Pancreas (tissue), 10 donors: ENCODE measurements at regions not wholly inside any gene's neighbourhood (a gene's known extent, or its start where the extent isn't known, plus 50 kb on each side); places are given as distances from the start of the nearest gene placed in this dataset.
"Not testable (repeated sequence)": the region's sequence is repeated elsewhere in the genome, so short reads cannot be mapped to it uniquely, and the experiment has no call there.

ENCODE experiments used
- ATAC-seq, 4 donors: fragments of 200-7000 bp; cut with Tn5 transposase; one replicate each; pipeline versions ENCODE4 v1.8.0 to v1.9.1; 2020; ENCODE audit warnings: mild to moderate bottlenecking in 4 of 4, moderate library complexity in 4 of 4
- DNase-seq, 6 donors: peaks; one replicate each; pipeline ENCODE4 v3.0.0-alpha.2; 2020
- FAIRE-seq: peaks from 2 replicates; lab custom pipeline; 2012; peaks lifted over from hg19 to GRCh38; lab: Jason Lieb, UNC
- H3K27ac ChIP-seq, 4 donors: fragments of 200-600 bp; sonication (generic); 1 replicate in 3 of 4; 2 replicates in 1 of 4; pipeline versions ENCODE4 v1.5.0 to v1.8.0; 2020
- H3K27me3 ChIP-seq, 4 donors: fragments of 200-600 bp; one replicate each; pipeline ENCODE4 v1.8.0; 2021
- H3K36me3 ChIP-seq, 3 donors: fragments of 200-600 bp; sonication (generic) in 1 of 3; one replicate each; pipeline versions ENCODE4 v1.5.0 to v1.8.0; 2020 to 2021
- H3K4me1 ChIP-seq, 3 donors: fragments of 200-600 bp; one replicate each; pipeline ENCODE4 v1.8.0; 2021
- H3K4me3 ChIP-seq, 4 donors: fragments of 200-600 bp; sonication (generic) in 2 of 4; one replicate each; pipeline versions ENCODE4 v1.5.0 to v1.8.0; 2020 to 2021
- H3K9me3 ChIP-seq, 4 donors: fragments of 200-600 bp; one replicate each; pipeline ENCODE4 v1.8.0; 2021
- WGBS, 2 donors: extraction: QIAGEN DNeasy Blood & Tissue Kit; methylation state at CpG; one replicate each; pipeline ENCODE4 v1.1.7; 2013; 5-methylcytosine and 5-hydroxymethylcytosine counted together
- intact Hi-C, 3 donors: fragments of 100-400 bp; cut with DNase I; formaldehyde crosslinking; loops; one replicate each; pipeline versions ENCODE4 v1.11.1 to v1.14.2; 2022
- microRNA-seq, 2 donors: library from miRNA; unstranded; fragments of <30 nt; microRNA quantifications; one replicate each; pipeline versions ENCODE4 to v1.1.0, GENCODE V29; 2019 to 2020
- TF ChIP-seq, protein P1 (sequence below), 4 donors: fragments of 200-600 bp; sonication (generic) in 3 of 4; IDR thresholded peaks; one replicate each; pipeline versions ENCODE4 v1.5.0 to v1.8.0; 2021; ENCODE audit warnings: antibody characterized with exemption in 4 of 4
- donor health status: healthy with polysubstance abuse.
- donor health status: DM: no; HTN: no; CAD: no; lungs with moderate emphysema.
- donor health status: DM: no; HTN: no; CAD: no.
- donor health status: control.
- donor health status: control.
- donor health status: Bipolar disorder and iron deficiency.
- donor health status: DM: yes; HTN: yes; CAD: no.
- donor health status: DM: no; HTN: no; CAD: no.
- donor health status: DM: no; HTN: no; CAD: no.
- donor health status: DM: yes; HTN: yes; CAD: no.

- H3K4me1 ChIP-seq, result no peaks in the 10 kb centered on the region
- intact Hi-C loops, result loop anchor here in 2 of 3 donors (10.0 kb wide), 1 partner anchor 707 kb away; a partner anchor contains a TSS
- H3K27me3 ChIP-seq, result no peaks in the 10 kb centered on the region
- H3K9me3 ChIP-seq, result no peaks in the 10 kb centered on the region
- no peaks in the 10 kb centered on the region for H3K36me3 ChIP-seq
- 0 to 1% methylated on average over 33 of the region's 33 CpGs for WGBS, 2 donors
- FAIRE-seq, result no peak
- peak overlapping the region in 2 of 4 donors; percentile 62 to 75 for H3K27ac ChIP-seq
- DNase-seq, result peak in 5 of 6 donors; percentile 40 to 69 (median 53)
- peak; percentile 93 to 96 (median 94) for ATAC-seq
- TF ChIP-seq, protein P1, sequence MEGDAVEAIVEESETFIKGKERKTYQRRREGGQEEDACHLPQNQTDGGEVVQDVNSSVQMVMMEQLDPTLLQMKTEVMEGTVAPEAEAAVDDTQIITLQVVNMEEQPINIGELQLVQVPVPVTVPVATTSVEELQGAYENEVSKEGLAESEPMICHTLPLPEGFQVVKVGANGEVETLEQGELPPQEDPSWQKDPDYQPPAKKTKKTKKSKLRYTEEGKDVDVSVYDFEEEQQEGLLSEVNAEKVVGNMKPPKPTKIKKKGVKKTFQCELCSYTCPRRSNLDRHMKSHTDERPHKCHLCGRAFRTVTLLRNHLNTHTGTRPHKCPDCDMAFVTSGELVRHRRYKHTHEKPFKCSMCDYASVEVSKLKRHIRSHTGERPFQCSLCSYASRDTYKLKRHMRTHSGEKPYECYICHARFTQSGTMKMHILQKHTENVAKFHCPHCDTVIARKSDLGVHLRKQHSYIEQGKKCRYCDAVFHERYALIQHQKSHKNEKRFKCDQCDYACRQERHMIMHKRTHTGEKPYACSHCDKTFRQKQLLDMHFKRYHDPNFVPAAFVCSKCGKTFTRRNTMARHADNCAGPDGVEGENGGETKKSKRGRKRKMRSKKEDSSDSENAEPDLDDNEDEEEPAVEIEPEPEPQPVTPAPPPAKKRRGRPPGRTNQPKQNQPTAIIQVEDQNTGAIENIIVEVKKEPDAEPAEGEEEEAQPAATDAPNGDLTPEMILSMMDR (IDR thresholded peaks at IDR 0.05), result no peak
- H3K4me3 ChIP-seq, result peak overlapping the region; percentile 24 to 73 (median 51)
Measured at GRCh38 chr6:27188061-27188884, 59.2 kb upstream of the PRSS16 start.

DNA sequence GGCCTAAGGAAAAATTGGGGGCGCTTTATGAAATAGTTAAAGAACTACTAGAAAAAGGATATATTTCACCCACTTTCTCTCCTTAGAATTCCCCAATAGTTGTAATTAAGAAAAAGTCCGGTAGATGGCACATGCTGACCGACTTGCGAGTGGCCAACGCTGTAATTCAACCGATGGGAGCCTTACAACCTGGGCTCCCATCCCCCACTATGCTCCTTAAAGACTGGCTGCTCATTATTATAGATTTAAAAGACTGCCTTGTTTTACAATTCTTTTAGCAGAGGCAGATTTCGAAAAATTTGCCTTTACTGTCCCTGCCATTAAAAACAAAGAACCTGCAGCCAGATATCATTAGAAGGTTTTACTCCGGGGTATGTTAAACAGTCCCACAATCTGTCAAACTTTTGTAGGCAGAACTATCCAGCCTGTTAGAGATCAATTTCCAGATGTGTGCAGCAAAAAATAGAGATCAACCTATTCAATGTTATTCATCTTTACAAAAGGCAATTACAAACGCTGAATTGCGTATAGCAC is 58.5 kb upstream of the PRSS16 start:
- Histone ChIP-seq H3K4me3 (peak overlapping the region; percentile 24 to 73 (median 51)), H3K9me3 (no peaks in the 10 kb centered on the region), H3K27ac (peak overlapping the region in 2 of 4 donors; percentile 62 to 75), H3K36me3 (no peaks in the 10 kb centered on the region), H3K4me1 (no peaks in the 10 kb centered on the region), H3K27me3 (no peaks in the 10 kb centered on the region)
- peak; percentile 70 for FAIRE-seq
- TF ChIP-seq, protein P1 (IDR thresholded peaks at IDR 0.05), result peak; percentile 39 to 65 (median 55)
- intact Hi-C loops, result loop anchor here in 2 of 3 donors (10.0 kb wide), 1 partner anchor 706 kb away; a partner anchor contains a TSS
- DNase-seq, result peak in 4 of 6 donors; percentile 46 to 72 (median 66)
- 13 to 14% methylated on average over 10 of the region's 10 CpGs for WGBS, 2 donors
- peak; percentile 91 to 99 (median 98) for ATAC-seq

- WGBS, 2 donors, result 61 to 72% methylated on average over 5 of the region's 5 CpGs
- DNase-seq, result no peak
- TF ChIP-seq, protein P1 (IDR thresholded peaks at IDR 0.05), result no peak
- no peak overlapping the region for H3K4me3 ChIP-seq
- H3K4me1 ChIP-seq, result no peaks in the 10 kb centered on the region
- intact Hi-C loops, result no loop called here
- H3K36me3 ChIP-seq, result no peaks in the 10 kb centered on the region
- no peaks in the 10 kb centered on the region for H3K27me3 ChIP-seq
- no peak for ATAC-seq
- no peaks in the 10 kb centered on the region for H3K9me3 ChIP-seq
- H3K27ac ChIP-seq, result no peak overlapping the region
- no peak for FAIRE-seq
Measured at GRCh38 chr6:27190126-27190525, 57.4 kb upstream of the PRSS16 start.

DNA sequence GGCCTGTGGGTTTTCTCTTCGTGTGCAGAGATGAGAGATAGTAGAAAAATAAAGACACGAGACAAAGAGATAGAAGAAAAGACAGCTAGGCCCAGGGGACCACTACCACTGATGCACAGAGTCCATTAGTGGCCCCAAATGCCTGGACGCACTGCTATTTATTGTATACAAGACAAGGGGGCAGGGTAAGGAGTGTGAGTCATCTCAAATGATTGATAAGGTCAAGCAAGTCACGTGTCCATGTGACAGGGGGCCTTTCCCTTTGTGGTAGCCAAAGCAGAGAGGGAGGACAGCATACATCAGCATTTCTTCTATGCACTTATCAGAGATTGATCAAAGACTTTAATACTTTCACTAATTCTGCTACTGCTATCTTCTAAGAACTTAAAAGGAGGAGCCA is 53.0 kb upstream of the PRSS16 start:
- H3K9me3 ChIP-seq, FAIRE-seq, H3K4me1 ChIP-seq, DNase-seq, H3K4me3 ChIP-seq, H3K36me3 ChIP-seq, ATAC-seq, H3K27me3 ChIP-seq, intact Hi-C loops, H3K27ac ChIP-seq: not testable (repeated sequence)
- 63 to 69% methylated on average over 4 of the region's 4 CpGs for WGBS, 2 donors

DNA sequence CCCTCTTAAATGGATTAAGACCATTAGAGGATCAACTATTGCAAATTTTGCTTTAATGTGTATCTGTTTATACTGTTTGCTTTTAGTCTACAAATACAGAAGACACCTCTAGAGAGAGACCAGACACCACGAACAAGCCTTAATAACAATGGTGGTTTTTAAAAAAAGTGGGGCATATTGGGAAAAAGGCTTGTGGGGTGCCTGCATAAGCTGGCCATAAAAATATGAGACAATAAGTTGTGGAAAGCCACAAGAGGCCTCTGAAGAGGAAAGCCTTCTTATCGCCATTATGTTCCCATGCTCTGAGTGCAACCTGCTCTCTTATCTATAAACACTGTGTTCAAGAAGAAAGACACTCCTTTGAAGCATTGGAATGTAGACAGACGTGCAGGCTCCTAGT is 52.0 kb upstream of the PRSS16 start:
- H3K36me3 ChIP-seq, intact Hi-C loops, DNase-seq, H3K4me3 ChIP-seq, H3K27me3 ChIP-seq, H3K27ac ChIP-seq, ATAC-seq, H3K4me1 ChIP-seq, FAIRE-seq, H3K9me3 ChIP-seq: not testable (repeated sequence)
- WGBS, 2 donors, result 73 to 74% methylated on average over 3 of the region's 3 CpGs

Small RNAs in the stretch of these regions (microRNA-seq; reads per million reads assigned to microRNA genes)
- 0 to 1.8 reads per million in 2 donors for gene MIR3143
